HEK293 (cell line): ENCODE measurements at regions not wholly inside any gene's neighbourhood (a gene's known extent, or its start where the extent isn't known, plus 50 kb on each side); places are given as distances from the start of the nearest gene placed in this dataset.

Source experiments
- CTCF ChIA-PET: fragments of 350-600 bp; formaldehyde crosslinking; extraction: SDS; loops from one replicate; lab custom pipeline; 2021; ENCODE audit warnings: antibody characterized with exemption; lab: Yijun Ruan, JAX
- POLR2A ChIA-PET: fragments of 300-600 bp; formaldehyde crosslinking; extraction: SDS; loops from one replicate; lab custom pipeline; 2020; ENCODE audit warnings: antibody characterized with exemption, inconsistent platforms; lab: Yijun Ruan, JAX
- H3K27ac ChIP-seq: fragments of 200-500 bp; sonication (Bioruptor generic); 2 replicates; pipeline ENCODE4 v1.5.1; 2014; ENCODE audit warnings: low read depth, low read length, control low read depth, inconsistent platforms; ENCODE audit errors: extremely low read depth
- H3K36me3 ChIP-seq, 2 experiments: fragments of 200-500 bp in 1 of 2; sonication (Bioruptor generic) in 1 of 2; 1 replicate in 1 of 2; 2 replicates in 1 of 2; pipeline ENCODE4 v1.5.1; 2014 to 2017; ENCODE audit warnings: inconsistent platforms in 2 of 2, low read length in 2 of 2; ENCODE audit not compliant: control insufficient read depth in 2 of 2, insufficient read depth in 1 of 2
- H3K4me1 ChIP-seq: fragments of 200-500 bp; sonication (Bioruptor generic); 2 replicates; pipeline ENCODE4 v1.5.1; 2014; ENCODE audit warnings: mild to moderate bottlenecking, low read length, inconsistent platforms; ENCODE audit not compliant: control insufficient read depth, insufficient read depth
- H3K4me3 ChIP-seq: 2 replicates; pipeline ENCODE4 v1.5.1; 2011; ENCODE audit warnings: low read depth, mild to moderate bottlenecking, control low read depth, low read length, moderate library complexity
- H3K9me3 ChIP-seq: fragments of 200-500 bp; sonication (Bioruptor generic); 2 replicates; pipeline ENCODE4 v1.5.1; 2014; ENCODE audit warnings: low read depth, low read length, inconsistent platforms; ENCODE audit not compliant: control insufficient read depth, insufficient read depth
- BCL11B ChIP-seq: fragments of 450-650 bp; formaldehyde crosslinking; IDR thresholded peaks from 2 replicates; pipeline ENCODE4 v1.5.1; 2016; ENCODE audit warnings: low read depth, missing biosample characterization, missing genetic modification characterization
- IKZF3 ChIP-seq: fragments of 450-650 bp; IDR thresholded peaks from 2 replicates; pipeline ENCODE4 v1.5.0; 2018; ENCODE audit warnings: missing biosample characterization, mild to moderate bottlenecking, missing genetic modification characterization, moderate library complexity
- MYNN ChIP-seq: fragments of 450-650 bp; formaldehyde crosslinking; IDR thresholded peaks from 2 replicates; pipeline ENCODE4 v1.5.1; 2016; ENCODE audit warnings: missing biosample characterization, missing genetic modification characterization, borderline replicate concordance
- SETDB1 ChIP-seq: IDR thresholded peaks from one replicate; pipeline ENCODE4 v1.6.1; 2017; ENCODE audit warnings: mild to moderate bottlenecking, low read length, moderate library complexity, mixed read lengths; ENCODE audit not compliant: insufficient read length
- ZEB2 ChIP-seq: fragments of 450-650 bp; formaldehyde crosslinking; IDR thresholded peaks from 2 replicates; pipeline ENCODE4 v1.5.1; 2016; ENCODE audit warnings: missing biosample characterization, missing genetic modification characterization
- ZIC2 ChIP-seq: fragments of 450-650 bp; formaldehyde crosslinking; IDR thresholded peaks from 2 replicates; pipeline ENCODE4 v1.5.1; 2016; ENCODE audit warnings: missing biosample characterization, missing genetic modification characterization
- ZNF112 ChIP-seq: fragments of 450-650 bp; formaldehyde crosslinking; IDR thresholded peaks from 2 replicates; pipeline ENCODE4 v1.5.0; 2017; ENCODE audit warnings: missing biosample characterization, missing genetic modification characterization
- ZNF138 ChIP-seq: fragments of 450-650 bp; formaldehyde crosslinking; IDR thresholded peaks from 2 replicates; pipeline ENCODE4 v1.5.1; 2016; ENCODE audit warnings: missing biosample characterization, missing genetic modification characterization, borderline replicate concordance
- ZNF155 ChIP-seq: fragments of 450-650 bp; formaldehyde crosslinking; IDR thresholded peaks from 2 replicates; pipeline ENCODE4 v1.5.1; 2016; ENCODE audit warnings: missing biosample characterization, missing genetic modification characterization
- ZNF223 ChIP-seq: fragments of 450-650 bp; formaldehyde crosslinking; IDR thresholded peaks from 2 replicates; pipeline ENCODE4 v1.5.1; 2016; ENCODE audit warnings: missing biosample characterization, missing genetic modification characterization
- ZNF510 ChIP-seq: fragments of 450-650 bp; formaldehyde crosslinking; IDR thresholded peaks from 2 replicates; pipeline ENCODE4 v1.5.1; 2018; ENCODE audit warnings: mild to moderate bottlenecking, missing genetic modification characterization, missing biosample characterization; ENCODE audit not compliant: insufficient replicate concordance
- ZNF544 ChIP-seq: fragments of 450-650 bp; formaldehyde crosslinking; IDR thresholded peaks from 2 replicates; pipeline ENCODE4 v1.5.0; 2017; ENCODE audit warnings: missing biosample characterization, missing genetic modification characterization
- ZNF558 ChIP-seq: fragments of 450-650 bp; formaldehyde crosslinking; IDR thresholded peaks from 2 replicates; pipeline ENCODE4 v1.5.1; 2016; ENCODE audit warnings: missing biosample characterization, missing genetic modification characterization
- ZNF600 ChIP-seq: fragments of 450-650 bp; formaldehyde crosslinking; IDR thresholded peaks from 2 replicates; pipeline ENCODE4 v1.5.1; 2016; ENCODE audit warnings: missing biosample characterization, missing genetic modification characterization
- ZNF843 ChIP-seq: fragments of 450-650 bp; formaldehyde crosslinking; IDR thresholded peaks from 2 replicates; pipeline ENCODE4 v1.5.1; 2016; ENCODE audit warnings: missing biosample characterization, missing genetic modification characterization
- TF ChIP-seq, protein P1 (sequence below): fragments of 450-650 bp; formaldehyde crosslinking; IDR thresholded peaks from 2 replicates; pipeline ENCODE4 v1.5.1; 2017; ENCODE audit warnings: missing biosample characterization, missing genetic modification characterization
- TF ChIP-seq, protein P2 (sequence below): fragments of 450-650 bp; formaldehyde crosslinking; IDR thresholded peaks from 2 replicates; pipeline ENCODE4 v1.5.1; 2016; ENCODE audit warnings: missing biosample characterization, missing genetic modification characterization
- TF ChIP-seq, protein P3 (sequence below): fragments of 450-650 bp; formaldehyde crosslinking; IDR thresholded peaks from 2 replicates; pipeline ENCODE4 v1.5.1; 2016; ENCODE audit warnings: missing biosample characterization, missing genetic modification characterization
- TF ChIP-seq, protein P4 (sequence below): fragments of 450-650 bp; formaldehyde crosslinking; IDR thresholded peaks from 2 replicates; pipeline ENCODE4 v1.5.1; 2016; ENCODE audit warnings: missing biosample characterization, missing genetic modification characterization
- TF ChIP-seq, protein P5 (sequence below): fragments of 450-650 bp; formaldehyde crosslinking; conservative IDR thresholded peaks from 2 replicates; pipeline ENCODE4 v1.5.1; 2016; ENCODE audit warnings: low read depth, missing biosample characterization, missing genetic modification characterization
- TF ChIP-seq, protein P6 (sequence below): fragments of 450-650 bp; formaldehyde crosslinking; IDR thresholded peaks from 2 replicates; pipeline ENCODE4 v1.5.1; 2017; ENCODE audit warnings: missing biosample characterization, missing genetic modification characterization

DNA sequence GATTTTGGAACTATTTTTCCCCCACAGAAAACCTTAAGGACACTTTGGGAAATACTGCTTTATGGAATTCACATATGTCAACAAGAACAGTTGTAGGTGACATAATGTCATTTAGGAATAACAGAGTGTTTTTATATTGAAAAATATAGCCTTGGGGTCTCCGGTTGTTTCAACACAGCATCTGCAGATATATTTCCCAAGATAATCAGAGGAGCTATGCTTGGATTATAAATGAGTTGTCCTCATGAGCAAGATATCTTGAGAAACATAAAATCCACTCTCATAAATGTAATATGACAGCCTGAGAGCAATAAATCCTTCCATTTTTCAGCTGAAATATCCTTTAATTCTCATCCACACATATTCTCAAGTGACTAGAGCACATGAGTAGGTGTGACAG lies 473.7 kb upstream of the LMCD1 start (continued):
- TF ChIP-seq, protein P1, sequence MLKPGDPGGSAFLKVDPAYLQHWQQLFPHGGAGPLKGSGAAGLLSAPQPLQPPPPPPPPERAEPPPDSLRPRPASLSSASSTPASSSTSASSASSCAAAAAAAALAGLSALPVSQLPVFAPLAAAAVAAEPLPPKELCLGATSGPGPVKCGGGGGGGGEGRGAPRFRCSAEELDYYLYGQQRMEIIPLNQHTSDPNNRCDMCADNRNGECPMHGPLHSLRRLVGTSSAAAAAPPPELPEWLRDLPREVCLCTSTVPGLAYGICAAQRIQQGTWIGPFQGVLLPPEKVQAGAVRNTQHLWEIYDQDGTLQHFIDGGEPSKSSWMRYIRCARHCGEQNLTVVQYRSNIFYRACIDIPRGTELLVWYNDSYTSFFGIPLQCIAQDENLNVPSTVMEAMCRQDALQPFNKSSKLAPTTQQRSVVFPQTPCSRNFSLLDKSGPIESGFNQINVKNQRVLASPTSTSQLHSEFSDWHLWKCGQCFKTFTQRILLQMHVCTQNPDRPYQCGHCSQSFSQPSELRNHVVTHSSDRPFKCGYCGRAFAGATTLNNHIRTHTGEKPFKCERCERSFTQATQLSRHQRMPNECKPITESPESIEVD = no peak
- TF ChIP-seq ZNF510 (tag by site-specific recombination) = no peak
- TF ChIP-seq ZEB2 (tag by site-specific recombination) = no peak
- TF ChIP-seq BCL11B (tag by site-specific recombination) = no peak
- TF ChIP-seq ZNF558 = no peak
- TF ChIP-seq, protein P2, sequence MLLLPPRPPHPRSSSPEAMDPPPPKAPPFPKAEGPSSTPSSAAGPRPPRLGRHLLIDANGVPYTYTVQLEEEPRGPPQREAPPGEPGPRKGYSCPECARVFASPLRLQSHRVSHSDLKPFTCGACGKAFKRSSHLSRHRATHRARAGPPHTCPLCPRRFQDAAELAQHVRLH (tag by site-specific recombination) = no peak
- no peak for TF ChIP-seq ZNF544 (tag by site-specific recombination)
- TF ChIP-seq ZNF223 = no peak
- TF ChIP-seq ZNF155 = no peak

DNA sequence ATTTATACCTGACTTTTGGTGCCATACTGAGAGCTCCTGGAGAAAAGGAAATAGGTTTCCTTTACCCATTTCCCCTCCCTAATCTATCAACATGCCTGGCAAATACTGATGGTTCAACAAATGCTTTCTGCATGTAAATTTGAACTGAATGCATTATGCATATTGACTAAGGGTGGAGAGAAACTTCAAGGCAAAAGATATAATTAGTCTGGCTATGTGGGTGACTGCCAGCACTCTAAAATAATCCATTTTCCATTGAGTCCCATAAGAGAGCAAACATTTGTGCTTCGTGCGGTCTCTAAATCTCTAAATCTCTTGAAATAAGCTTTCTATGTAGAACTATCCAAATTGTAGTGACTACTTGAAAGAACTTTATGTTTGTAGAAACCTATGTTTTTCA lies 451.3 kb upstream of the LMCD1 start:
- no peaks in the 10 kb centered on the region for H3K36me3 ChIP-seq
- POLR2A ChIA-PET = no interaction called here
- no peaks in the 10 kb centered on the region for H3K9me3 ChIP-seq
- CTCF ChIA-PET = interaction anchor here (0.6 kb wide), 1 partner anchor 345 kb away, joined by 3 read pairs; no protein-coding TSS in a partner anchor
- H3K4me3 ChIP-seq = no peak overlapping the region
- H3K27ac ChIP-seq = no peak overlapping the region
- TF ChIP-seq, protein P3, sequence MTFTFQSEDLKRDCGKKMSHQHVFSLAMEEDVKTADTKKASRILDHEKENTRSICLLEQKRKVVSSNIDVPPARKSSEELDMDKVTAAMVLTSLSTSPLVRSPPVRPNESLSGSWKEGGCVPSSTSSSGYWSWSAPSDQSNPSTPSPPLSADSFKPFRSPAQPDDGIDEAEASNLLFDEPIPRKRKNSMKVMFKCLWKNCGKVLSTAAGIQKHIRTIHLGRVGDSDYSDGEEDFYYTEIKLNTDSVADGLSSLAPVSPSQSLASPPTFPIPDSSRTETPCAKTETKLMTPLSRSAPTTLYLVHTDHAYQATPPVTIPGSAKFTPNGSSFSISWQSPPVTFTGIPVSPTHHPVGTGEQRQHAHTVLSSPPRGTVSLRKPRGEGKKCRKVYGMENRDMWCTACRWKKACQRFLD (tag by site-specific recombination) = no peak
- TF ChIP-seq ZNF112 = no peak
- TF ChIP-seq, protein P4, sequence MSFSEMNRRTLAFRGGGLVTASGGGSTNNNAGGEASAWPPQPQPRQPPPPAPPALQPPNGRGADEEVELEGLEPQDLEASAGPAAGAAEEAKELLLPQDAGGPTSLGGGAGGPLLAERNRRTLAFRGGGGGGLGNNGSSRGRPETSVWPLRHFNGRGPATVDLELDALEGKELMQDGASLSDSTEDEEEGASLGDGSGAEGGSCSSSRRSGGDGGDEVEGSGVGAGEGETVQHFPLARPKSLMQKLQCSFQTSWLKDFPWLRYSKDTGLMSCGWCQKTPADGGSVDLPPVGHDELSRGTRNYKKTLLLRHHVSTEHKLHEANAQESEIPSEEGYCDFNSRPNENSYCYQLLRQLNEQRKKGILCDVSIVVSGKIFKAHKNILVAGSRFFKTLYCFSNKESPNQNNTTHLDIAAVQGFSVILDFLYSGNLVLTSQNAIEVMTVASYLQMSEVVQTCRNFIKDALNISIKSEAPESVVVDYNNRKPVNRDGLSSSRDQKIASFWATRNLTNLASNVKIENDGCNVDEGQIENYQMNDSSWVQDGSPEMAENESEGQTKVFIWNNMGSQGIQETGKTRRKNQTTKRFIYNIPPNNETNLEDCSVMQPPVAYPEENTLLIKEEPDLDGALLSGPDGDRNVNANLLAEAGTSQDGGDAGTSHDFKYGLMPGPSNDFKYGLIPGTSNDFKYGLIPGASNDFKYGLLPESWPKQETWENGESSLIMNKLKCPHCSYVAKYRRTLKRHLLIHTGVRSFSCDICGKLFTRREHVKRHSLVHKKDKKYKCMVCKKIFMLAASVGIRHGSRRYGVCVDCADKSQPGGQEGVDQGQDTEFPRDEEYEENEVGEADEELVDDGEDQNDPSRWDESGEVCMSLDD (tag by site-specific recombination) = no peak
- TF ChIP-seq ZIC2 = no peak
- no peak for TF ChIP-seq ZNF843
- TF ChIP-seq SETDB1 = no peak
- TF ChIP-seq, protein P2 (tag by site-specific recombination) = no peak
- TF ChIP-seq IKZF3 (tag by site-specific recombination) = no peak
- no peaks in the 10 kb centered on the region for H3K4me1 ChIP-seq

DNA sequence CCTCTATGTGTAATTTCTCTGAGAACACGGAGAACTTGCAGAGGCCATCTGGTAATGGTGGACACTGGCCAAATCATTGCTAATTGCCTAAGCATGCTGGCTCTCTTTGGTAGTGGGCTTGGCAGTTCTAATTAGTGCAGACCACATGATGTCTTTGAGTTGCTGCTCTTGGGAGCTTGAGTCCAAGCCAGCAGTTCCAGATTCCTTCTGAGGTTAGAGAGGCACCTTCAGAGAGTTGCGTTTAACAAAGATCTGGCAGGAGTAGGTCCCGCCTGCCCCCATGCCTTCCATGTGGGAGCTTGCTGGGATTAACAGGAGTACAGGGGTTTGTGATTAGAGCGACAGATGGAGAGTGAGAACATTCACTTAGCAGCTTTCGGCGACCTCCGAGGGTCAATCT lies 449.0 kb upstream of the LMCD1 start:
- Histone ChIP-seq H3K9me3 (no peaks in the 10 kb centered on the region), H3K27ac (no peak overlapping the region), H3K4me1 (no peaks in the 10 kb centered on the region), H3K4me3 (no peak overlapping the region), H3K36me3 (no peaks in the 10 kb centered on the region)
- ChIA-PET CTCF (interaction anchor here (0.6 kb wide), 1 partner anchor 13 kb away, joined by 3 read pairs; no protein-coding TSS in a partner anchor), POLR2A (no interaction called here)
- TF ChIP-seq, protein P5, sequence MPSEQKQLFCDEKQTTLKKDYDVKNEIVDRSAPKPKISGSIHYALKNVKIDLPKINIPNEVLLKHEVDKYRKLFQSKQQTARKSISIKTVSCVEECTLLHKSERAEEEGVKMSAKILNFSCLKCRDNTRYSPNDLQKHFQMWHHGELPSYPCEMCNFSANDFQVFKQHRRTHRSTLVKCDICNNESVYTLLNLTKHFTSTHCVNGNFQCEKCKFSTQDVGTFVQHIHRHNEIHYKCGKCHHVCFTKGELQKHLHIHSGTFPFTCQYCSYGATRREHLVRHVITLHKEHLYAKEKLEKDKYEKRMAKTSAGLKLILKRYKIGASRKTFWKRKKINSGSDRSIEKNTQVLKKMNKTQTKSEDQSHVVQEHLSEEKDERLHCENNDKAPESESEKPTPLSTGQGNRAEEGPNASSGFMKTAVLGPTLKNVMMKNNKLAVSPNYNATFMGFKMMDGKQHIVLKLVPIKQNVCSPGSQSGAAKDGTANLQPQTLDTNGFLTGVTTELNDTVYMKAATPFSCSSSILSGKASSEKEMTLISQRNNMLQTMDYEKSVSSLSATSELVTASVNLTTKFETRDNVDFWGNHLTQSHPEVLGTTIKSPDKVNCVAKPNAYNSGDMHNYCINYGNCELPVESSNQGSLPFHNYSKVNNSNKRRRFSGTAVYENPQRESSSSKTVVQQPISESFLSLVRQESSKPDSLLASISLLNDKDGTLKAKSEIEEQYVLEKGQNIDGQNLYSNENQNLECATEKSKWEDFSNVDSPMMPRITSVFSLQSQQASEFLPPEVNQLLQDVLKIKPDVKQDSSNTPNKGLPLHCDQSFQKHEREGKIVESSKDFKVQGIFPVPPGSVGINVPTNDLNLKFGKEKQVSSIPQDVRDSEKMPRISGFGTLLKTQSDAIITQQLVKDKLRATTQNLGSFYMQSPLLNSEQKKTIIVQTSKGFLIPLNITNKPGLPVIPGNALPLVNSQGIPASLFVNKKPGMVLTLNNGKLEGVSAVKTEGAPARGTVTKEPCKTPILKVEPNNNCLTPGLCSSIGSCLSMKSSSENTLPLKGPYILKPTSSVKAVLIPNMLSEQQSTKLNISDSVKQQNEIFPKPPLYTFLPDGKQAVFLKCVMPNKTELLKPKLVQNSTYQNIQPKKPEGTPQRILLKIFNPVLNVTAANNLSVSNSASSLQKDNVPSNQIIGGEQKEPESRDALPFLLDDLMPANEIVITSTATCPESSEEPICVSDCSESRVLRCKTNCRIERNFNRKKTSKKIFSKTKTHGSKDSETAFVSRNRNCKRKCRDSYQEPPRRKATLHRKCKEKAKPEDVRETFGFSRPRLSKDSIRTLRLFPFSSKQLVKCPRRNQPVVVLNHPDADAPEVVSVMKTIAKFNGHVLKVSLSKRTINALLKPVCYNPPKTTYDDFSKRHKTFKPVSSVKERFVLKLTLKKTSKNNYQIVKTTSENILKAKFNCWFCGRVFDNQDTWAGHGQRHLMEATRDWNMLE (tag by site-specific recombination) = no peak
- no peak for TF ChIP-seq MYNN (tag by site-specific recombination)
- no peak for TF ChIP-seq ZNF138 (tag by site-specific recombination)
- no peak for TF ChIP-seq ZNF600 (tag by site-specific recombination)
- TF ChIP-seq, protein P6, sequence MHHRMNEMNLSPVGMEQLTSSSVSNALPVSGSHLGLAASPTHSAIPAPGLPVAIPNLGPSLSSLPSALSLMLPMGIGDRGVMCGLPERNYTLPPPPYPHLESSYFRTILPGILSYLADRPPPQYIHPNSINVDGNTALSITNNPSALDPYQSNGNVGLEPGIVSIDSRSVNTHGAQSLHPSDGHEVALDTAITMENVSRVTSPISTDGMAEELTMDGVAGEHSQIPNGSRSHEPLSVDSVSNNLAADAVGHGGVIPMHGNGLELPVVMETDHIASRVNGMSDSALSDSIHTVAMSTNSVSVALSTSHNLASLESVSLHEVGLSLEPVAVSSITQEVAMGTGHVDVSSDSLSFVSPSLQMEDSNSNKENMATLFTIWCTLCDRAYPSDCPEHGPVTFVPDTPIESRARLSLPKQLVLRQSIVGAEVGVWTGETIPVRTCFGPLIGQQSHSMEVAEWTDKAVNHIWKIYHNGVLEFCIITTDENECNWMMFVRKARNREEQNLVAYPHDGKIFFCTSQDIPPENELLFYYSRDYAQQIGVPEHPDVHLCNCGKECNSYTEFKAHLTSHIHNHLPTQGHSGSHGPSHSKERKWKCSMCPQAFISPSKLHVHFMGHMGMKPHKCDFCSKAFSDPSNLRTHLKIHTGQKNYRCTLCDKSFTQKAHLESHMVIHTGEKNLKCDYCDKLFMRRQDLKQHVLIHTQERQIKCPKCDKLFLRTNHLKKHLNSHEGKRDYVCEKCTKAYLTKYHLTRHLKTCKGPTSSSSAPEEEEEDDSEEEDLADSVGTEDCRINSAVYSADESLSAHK (tag by site-specific recombination) = no peak
